ENCODE measurements at regions not wholly inside any gene's neighbourhood (a gene's known extent, or its start where the extent isn't known, plus 50 kb on each side); places are given as distances from the start of the nearest gene placed in this dataset.

- TF ChIP-seq POLR2AphosphoS5 (IDR thresholded peaks at IDR 0.05; ENCODE audit: borderline replicate concordance, low read depth, low read length) (no peak), EZH2 (IDR thresholded peaks at IDR 0.05) (no peak), FOXP2 (optimal IDR thresholded peaks at IDR 0.05; ENCODE audit: control extremely low read depth, extremely low read length, insufficient read depth) (no peak)
Measured at GRCh38 chr9:90162819-90163218, 479.8 kb downstream of the DIRAS2 start.
